H1 (cell line): ENCODE measurements at regions not wholly inside any gene's neighbourhood (a gene's known extent, or its start where the extent isn't known, plus 50 kb on each side); places are given as distances from the start of the nearest gene placed in this dataset.

ENCODE experiments used
- CTCF ChIA-PET: fragments of 300-600 bp; sonication (Branson Sonifier 250); formaldehyde crosslinking; loops from one replicate; lab custom pipeline; 2021; ENCODE audit not compliant: partially characterized antibody; lab: Charles Lee
- POLR2A ChIA-PET: fragments of 300-600 bp; sonication (Branson Sonifier 250); formaldehyde crosslinking; loops from one replicate; lab custom pipeline; 2021; ENCODE audit warnings: inconsistent platforms; ENCODE audit not compliant: partially characterized antibody; lab: Charles Lee
- DNase-seq, 2 experiments: peaks; one replicate each; pipeline versions ENCODE4 v3.0.0 to v3.0.0-alpha.2; 2010 to 2022; ENCODE audit warnings: low spot score in 2 of 2, low read depth in 1 of 2, mixed read lengths in 1 of 2
- FAIRE-seq: peaks from 2 replicates; lab custom pipeline; 2011; peaks lifted over from hg19 to GRCh38; lab: Jason Lieb, UNC
- H2AFZ ChIP-seq: 2 replicates; pipeline ENCODE4 v1.8.1; 2012; ENCODE audit warnings: low read length, inconsistent platforms
- H2AK5ac ChIP-seq: 2 replicates; pipeline ENCODE4 v1.6.1; 2013; ENCODE audit warnings: low read depth, low read length
- H2BK120ac ChIP-seq: replicated peaks from 2 replicates; pipeline ENCODE3; 2013; ENCODE audit warnings: low read depth, low read length, inconsistent platforms
- H2BK12ac ChIP-seq: 2 replicates; pipeline ENCODE4 v1.6.1; 2013; ENCODE audit warnings: low read depth, low read length
- H2BK15ac ChIP-seq: 2 replicates; pipeline ENCODE4 v1.6.1; 2013; ENCODE audit warnings: low read length
- H2BK20ac ChIP-seq: 2 replicates; pipeline ENCODE4 v1.6.1; 2013; ENCODE audit warnings: low read length
- H2BK5ac ChIP-seq: 2 replicates; pipeline ENCODE4 v1.6.1; 2013; ENCODE audit warnings: low read depth, low read length
- H3K14ac ChIP-seq: 2 replicates; pipeline ENCODE4 v1.6.1; 2013; ENCODE audit warnings: inconsistent platforms; ENCODE audit not compliant: insufficient read length
- H3K18ac ChIP-seq: 2 replicates; pipeline ENCODE4 v1.6.1; 2013; ENCODE audit warnings: low read length; ENCODE audit errors: extremely low read depth
- H3K23ac ChIP-seq: 2 replicates; pipeline ENCODE4 v1.6.1; 2013; ENCODE audit warnings: inconsistent platforms; ENCODE audit not compliant: insufficient read length
- H3K23me2 ChIP-seq: 2 replicates; pipeline ENCODE4 v1.6.1; 2013; ENCODE audit warnings: low read depth, low read length
- H3K27ac ChIP-seq: 2 replicates; pipeline ENCODE4 v1.6.1; 2011; ENCODE audit warnings: low read depth, low read length, inconsistent platforms
- H3K27me3 ChIP-seq, 4 experiments: replicated peaks in 1 of 4; 1 replicate in 1 of 4; 2 replicates in 3 of 4; pipeline versions ENCODE4 v1.6.1 to v1.8.1; 2011 to 2013; ENCODE audit warnings: low read length in 3 of 4, mild to moderate bottlenecking in 3 of 4, inconsistent platforms in 2 of 4, mixed read lengths in 2 of 4, moderate library complexity in 1 of 4; ENCODE audit not compliant: control insufficient read depth in 3 of 4, insufficient read depth in 3 of 4; ENCODE audit errors: extremely low read depth in 1 of 4
- H3K36me3 ChIP-seq, 4 experiments: 2 replicates each; pipeline versions ENCODE4 v1.6.1 to v1.8.1; 2011 to 2013; ENCODE audit warnings: mild to moderate bottlenecking in 4 of 4, low read length in 3 of 4, moderate library complexity in 2 of 4, control low read depth in 1 of 4, inconsistent platforms in 1 of 4; ENCODE audit not compliant: insufficient read depth in 4 of 4, control insufficient read depth in 2 of 4
- H3K4ac ChIP-seq: replicated peaks from 2 replicates; pipeline ENCODE3; 2013; ENCODE audit warnings: low read length, low read depth, mixed read lengths, inconsistent platforms; ENCODE audit not compliant: insufficient read length
- H3K4me1 ChIP-seq, 4 experiments: replicated peaks in 1 of 4; 1 replicate in 1 of 4; 2 replicates in 3 of 4; pipeline versions ENCODE4 v1.6.1 to v1.8.1; 2011 to 2013; ENCODE audit warnings: low read length in 3 of 4, inconsistent platforms in 2 of 4, mixed read lengths in 1 of 4; ENCODE audit not compliant: insufficient read depth in 4 of 4, control insufficient read depth in 3 of 4
- H3K4me2 ChIP-seq, 2 experiments: 2 replicates each; pipeline versions ENCODE4 v1.6.1 to v1.8.1; 2011 to 2013; ENCODE audit warnings: low read depth in 2 of 2, low read length in 2 of 2, control low read depth in 1 of 2, inconsistent platforms in 1 of 2, mild to moderate bottlenecking in 1 of 2; ENCODE audit not compliant: insufficient read depth in 1 of 2
- H3K4me3 ChIP-seq, 4 experiments: fragments of 200-600, 300-600 bp in 1 of 4; sonication (generic), shearing (Covaris generic), sonication (Bioruptor Twin) in 1 of 4; 2 replicates each; pipeline versions ENCODE4 v1.5.1 to v1.8.1; 2011 to 2016; ENCODE audit warnings: low read length in 4 of 4, low read depth in 3 of 4, control low read depth in 2 of 4, inconsistent platforms in 2 of 4, mild to moderate bottlenecking in 2 of 4, mixed read lengths in 1 of 4, moderate library complexity in 1 of 4; ENCODE audit not compliant: insufficient read depth in 2 of 4; ENCODE audit errors: extremely low read depth in 1 of 4
- H3K56ac ChIP-seq: replicated peaks from 2 replicates; pipeline ENCODE3; 2013; ENCODE audit warnings: low read depth, mild to moderate bottlenecking, mixed read lengths, low read length, inconsistent platforms; ENCODE audit not compliant: insufficient read length
- H3K79me1 ChIP-seq: 2 replicates; pipeline ENCODE4 v1.6.1; 2013; ENCODE audit warnings: low read depth, low read length, control low read depth
- H3K79me2 ChIP-seq, 2 experiments: 2 replicates each; pipeline versions ENCODE4 v1.6.1 to v1.8.1; 2012 to 2013; ENCODE audit warnings: low read length in 2 of 2, mild to moderate bottlenecking in 2 of 2, inconsistent platforms in 1 of 2; ENCODE audit not compliant: insufficient read depth in 2 of 2, control insufficient read depth in 1 of 2
- H3K9ac ChIP-seq, 4 experiments: replicated peaks in 1 of 4; 1 replicate in 1 of 4; 2 replicates in 3 of 4; pipeline versions ENCODE4 v1.6.1 to v1.8.1; 2011 to 2013; ENCODE audit warnings: low read depth in 3 of 4, low read length in 3 of 4, control low read depth in 2 of 4, mild to moderate bottlenecking in 2 of 4, moderate library complexity in 2 of 4, inconsistent platforms in 1 of 4; ENCODE audit errors: extremely low read depth in 1 of 4
- H3K9me3 ChIP-seq, 2 experiments: 2 replicates each; pipeline versions ENCODE4 v1.6.1 to v1.8.1; 2012 to 2013; ENCODE audit warnings: mild to moderate bottlenecking in 2 of 2, moderate library complexity in 2 of 2, control low read depth in 1 of 2, inconsistent platforms in 1 of 2, low read depth in 1 of 2, low read length in 1 of 2, mixed read lengths in 1 of 2; ENCODE audit not compliant: insufficient read depth in 2 of 2
- H4K20me1 ChIP-seq, 2 experiments: replicated peaks in 1 of 2; 2 replicates each; pipeline versions ENCODE3 to v1.8.1; 2011 to 2013; ENCODE audit warnings: inconsistent platforms in 2 of 2, low read length in 2 of 2, mild to moderate bottlenecking in 1 of 2; ENCODE audit not compliant: insufficient read depth in 2 of 2, control insufficient read depth in 1 of 2
- H4K5ac ChIP-seq: 2 replicates; pipeline ENCODE4 v1.6.1; 2013; ENCODE audit warnings: low read length, low read depth, mixed read lengths, inconsistent platforms; ENCODE audit not compliant: insufficient read length
- H4K8ac ChIP-seq: 2 replicates; pipeline ENCODE4 v1.8.0; 2013; ENCODE audit warnings: mild to moderate bottlenecking, moderate library complexity, low read length, inconsistent platforms; ENCODE audit not compliant: insufficient read depth; ENCODE audit errors: extremely low read depth
- H4K91ac ChIP-seq: replicated peaks from 2 replicates; pipeline ENCODE3; 2013; ENCODE audit warnings: low read length, mixed read lengths, inconsistent platforms; ENCODE audit not compliant: insufficient read length
- CBX8 ChIP-seq: fragments of 300-800, 300-1000 bp; sonication (generic); IDR thresholded peaks from 2 replicates; pipeline ENCODE4 v1.7.1; 2016; ENCODE audit warnings: low read depth, low read length, borderline replicate concordance
- KDM1A ChIP-seq: fragments of 200-600, 300-600 bp; sonication (generic); IDR thresholded peaks from 2 replicates; pipeline ENCODE4 v1.7.1; 2016; ENCODE audit warnings: mild to moderate bottlenecking, low read length, borderline replicate concordance
- NANOG ChIP-seq: IDR thresholded peaks from 2 replicates; pipeline ENCODE4 v1.6.1; 2011; ENCODE audit warnings: low read length, low read depth, mild to moderate bottlenecking, inconsistent platforms; ENCODE audit not compliant: insufficient read depth, poor library complexity, severe bottlenecking
- POU5F1 ChIP-seq: IDR thresholded peaks from 2 replicates; pipeline ENCODE4 v1.6.1; 2011; ENCODE audit warnings: low read depth, mild to moderate bottlenecking, low read length, moderate library complexity
- RAD21 ChIP-seq, 2 experiments: IDR thresholded peaks in 1 of 2; conservative IDR thresholded peaks in 1 of 2; 2 replicates each; pipeline ENCODE4 v1.6.1; 2011; ENCODE audit warnings: low read depth in 2 of 2, low read length in 2 of 2, improper control_type of control experiment in 1 of 2, inconsistent platforms in 1 of 2, mild to moderate bottlenecking in 1 of 2, moderate library complexity in 1 of 2
- RNF2 ChIP-seq: fragments of 200-900, 300-1000 bp; sonication (generic); IDR thresholded peaks from 2 replicates; pipeline ENCODE4 v1.7.1; 2016; ENCODE audit warnings: borderline replicate concordance, low read depth, mild to moderate bottlenecking, antibody characterized with exemption, low read length; ENCODE audit not compliant: poor library complexity, severe bottlenecking; ENCODE audit errors: missing control alignments
- YY1 ChIP-seq: IDR thresholded peaks from 2 replicates; pipeline ENCODE4 v1.6.1; 2011; ENCODE audit warnings: low read depth, mild to moderate bottlenecking, low read length
- WGBS, 2 experiments: shearing (Covaris generic) in 1 of 2; methylation state at CpG; one replicate each; pipeline versions ENCODE4 v1.1.6 to v1.1.7; 2013 to 2015; ENCODE audit warnings: low lambda C conversion rate in 2 of 2, mixed read lengths in 2 of 2, inconsistent platforms in 1 of 2, low coverage in 1 of 2, missing lambda C conversion rate in 1 of 2; ENCODE audit not compliant: insufficient replicate concordance in 2 of 2, insufficient coverage in 1 of 2, insufficient read length in 1 of 2; ENCODE audit errors: extremely low coverage in 1 of 2, missing lambda C conversion rate in 1 of 2; 5-methylcytosine and 5-hydroxymethylcytosine counted together
- TF ChIP-seq, protein P1 (sequence below): IDR thresholded peaks from 2 replicates; pipeline ENCODE4 v1.6.1; 2011; ENCODE audit warnings: low read depth, mild to moderate bottlenecking, low read length; ENCODE audit not compliant: insufficient read depth

DNA sequence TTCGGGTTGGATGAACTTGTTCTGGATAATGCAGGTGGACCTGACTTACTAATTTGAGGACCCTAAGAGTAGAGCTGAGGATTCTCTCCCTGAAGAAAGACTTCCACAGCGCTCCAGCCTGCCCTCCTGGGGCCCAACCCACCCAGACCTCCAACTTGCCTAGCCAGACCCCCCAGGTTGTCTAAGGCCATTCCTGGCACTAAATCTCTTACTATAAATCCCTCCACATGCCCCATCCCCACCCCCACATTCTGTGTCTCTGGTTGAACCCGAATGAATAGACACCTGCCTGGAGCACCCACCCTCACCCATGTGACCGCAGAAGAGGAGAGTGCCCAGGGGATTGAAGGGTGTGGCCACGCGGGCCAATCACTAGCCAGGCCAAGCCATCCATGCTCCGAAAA is 1480.0 kb downstream of the TBC1D22A start:
- CTCF ChIA-PET: interaction anchor here (0.8 to 1.6 kb wide), 3 partner anchors 13 to 26 kb away, joined by 3 to 4 read pairs (median 4); no protein-coding TSS in a partner anchor

More for the DNA sequence above, 1480.0 kb downstream of the TBC1D22A start:
- H2BK5ac ChIP-seq: no peak overlapping the region
- no peak overlapping the region for H3K4me3 ChIP-seq
- H3K56ac ChIP-seq: no peak overlapping the region
- no peak overlapping the region for H3K27ac ChIP-seq
- no peak overlapping the region for H2BK120ac ChIP-seq
- no peak overlapping the region for H4K8ac ChIP-seq
- no peak overlapping the region for H2AK5ac ChIP-seq
- POLR2A ChIA-PET: no interaction called here
- no peak overlapping the region for H3K23ac ChIP-seq
- no peaks in the 10 kb centered on the region for H3K23me2 ChIP-seq
- H3K4me2 ChIP-seq: no peak overlapping the region
- H3K9me3 ChIP-seq: no peaks in the 10 kb centered on the region; a peak in 1 of 4 replicates
- no peak overlapping the region for H3K18ac ChIP-seq
- H3K9ac ChIP-seq: no peak overlapping the region
- H4K5ac ChIP-seq: no peak overlapping the region
- peaks cover 0 to 3% (median 0%) of the 10 kb centered on the region in 4 experiments; a peak in 3 of 7 replicates for H3K4me1 ChIP-seq
- no peak overlapping the region for H3K14ac ChIP-seq
- 98% methylated on average over 7 of the region's 7 CpGs; no CpG with 5 or more reads in 1 of the 2 experiments for WGBS, 2 experiments
- TF ChIP-seq, protein P1, sequence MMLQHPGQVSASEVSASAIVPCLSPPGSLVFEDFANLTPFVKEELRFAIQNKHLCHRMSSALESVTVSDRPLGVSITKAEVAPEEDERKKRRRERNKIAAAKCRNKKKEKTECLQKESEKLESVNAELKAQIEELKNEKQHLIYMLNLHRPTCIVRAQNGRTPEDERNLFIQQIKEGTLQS: no peak
- TF ChIP-seq RAD21 (IDR thresholded peaks at IDR 0.05 in 1 of 2, conservative IDR thresholded peaks at IDR 0.05 in 1 of 2; ENCODE audit: low read depth in 2 of 2, low read length in 2 of 2) (no peak), POU5F1 (no peak), CBX8 (no peak), YY1 (no peak), NANOG (no peak), KDM1A (no peak), RNF2 (no peak)
- peaks cover 0 to 2% (median 0%) of the 10 kb centered on the region in 4 experiments; a peak in 2 of 7 replicates for H3K27me3 ChIP-seq
- no peaks in the 10 kb centered on the region for H3K79me1 ChIP-seq
- no peaks in the 10 kb centered on the region for H3K36me3 ChIP-seq
- FAIRE-seq: no peak
- no peak overlapping the region for H2BK15ac ChIP-seq
- H2BK20ac ChIP-seq: no peak overlapping the region
- H4K91ac ChIP-seq: no peak overlapping the region
- H3K4ac ChIP-seq: no peak overlapping the region
- peak in 1 of 2 experiments; percentile 24 for DNase-seq
- no peaks in the 10 kb centered on the region for H4K20me1 ChIP-seq
- H2BK12ac ChIP-seq: no peak overlapping the region
- H3K79me2 ChIP-seq: no peaks in the 10 kb centered on the region
- H2AFZ ChIP-seq: no peak overlapping the region
